ENCODE measurements at regions not wholly inside any gene's neighbourhood (a gene's known extent, or its start where the extent isn't known, plus 50 kb on each side); places are given as distances from the start of the nearest gene placed in this dataset.

GRCh38 chr13:85543144-85543543, 256.1 kb downstream of the SLITRK6 start:
- TF ChIP-seq CTCF (IDR thresholded peaks at IDR 0.05; ENCODE audit: insufficient read depth, low read depth, low read length), result no peak
- no peak for TF ChIP-seq EZH2 (IDR thresholded peaks at IDR 0.05; ENCODE audit: insufficient read depth, low read length)

Data from astrocyte (in vitro differentiated cells and primary cell).